ENCODE measurements at regions not wholly inside any gene's neighbourhood (a gene's known extent, or its start where the extent isn't known, plus 50 kb on each side); places are given as distances from the start of the nearest gene placed in this dataset.
"Not testable (repeated sequence)": the region's sequence is repeated elsewhere in the genome, so short reads cannot be mapped to it uniquely, and the experiment has no call there.

DNA sequence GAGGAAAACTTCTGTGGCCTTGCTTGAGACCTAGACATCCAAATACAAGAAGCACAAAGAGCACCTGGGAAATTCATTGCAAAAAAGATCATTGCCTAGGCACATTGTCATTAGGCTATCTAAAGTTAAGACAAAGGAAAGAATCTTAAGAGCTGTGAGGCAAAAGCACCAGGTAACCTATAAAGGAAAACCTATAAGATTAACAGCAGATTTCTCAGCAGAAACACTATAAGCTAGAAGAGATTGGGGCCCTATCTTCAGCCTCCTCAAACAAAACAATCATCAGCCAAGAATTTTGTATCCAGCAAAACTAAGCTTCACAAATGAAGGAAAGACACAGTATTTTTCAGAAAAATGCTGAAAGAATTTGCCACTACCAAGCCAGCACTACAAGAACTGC, 1003.3 kb downstream of the XPNPEP1 start:
- H3K27ac ChIP-seq (ENCODE audit: extremely low read depth, low read depth, low read length); H3K9me3 ChIP-seq (ENCODE audit: control insufficient read depth, insufficient read depth, low read depth, low read length); H3K36me3 ChIP-seq (ENCODE audit: control insufficient read depth in 2 of 2, insufficient read depth in 1 of 2, low read length in 2 of 2); H3K4me1 ChIP-seq (ENCODE audit: control insufficient read depth, insufficient read depth, low read length); H3K4me3 ChIP-seq (ENCODE audit: low read depth, low read length); POLR2A ChIA-PET: not testable (repeated sequence)
- CTCF ChIA-PET, result interaction anchor here (1.5 kb wide), 1 partner anchor 9 kb away, joined by 6 read pairs; no protein-coding TSS in a partner anchor

DNA sequence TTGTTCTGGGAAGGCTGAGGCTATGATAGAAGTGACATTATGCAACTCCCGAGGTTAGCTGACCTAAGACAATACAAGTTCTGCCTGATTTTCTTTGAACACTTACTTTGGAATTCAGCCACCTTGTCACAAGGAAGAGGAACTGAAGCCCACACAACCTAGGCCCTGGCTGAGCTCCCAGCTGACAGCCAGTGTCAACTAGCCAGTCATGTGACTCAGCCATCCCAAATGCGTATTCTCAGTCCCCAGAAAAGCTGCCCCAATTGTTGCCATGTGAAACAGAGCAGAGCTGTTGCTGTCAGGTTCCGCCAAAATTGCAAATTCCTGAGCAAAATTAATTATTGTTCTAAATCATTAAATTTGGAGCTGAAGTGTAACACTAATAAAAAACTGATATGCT, 1010.0 kb downstream of the XPNPEP1 start:
- Histone ChIP-seq H3K9me3 (ENCODE audit: control insufficient read depth, insufficient read depth, low read depth, low read length) (no peaks in the 10 kb centered on the region), H3K4me1 (ENCODE audit: control insufficient read depth, insufficient read depth, low read length) (no peaks in the 10 kb centered on the region), H3K27ac (ENCODE audit: extremely low read depth, low read depth, low read length) (no peak overlapping the region), H3K4me3 (ENCODE audit: low read depth, low read length) (no peak overlapping the region), H3K36me3 (ENCODE audit: control insufficient read depth in 2 of 2, insufficient read depth in 1 of 2, low read length in 2 of 2) (no peaks in the 10 kb centered on the region)
- CTCF ChIA-PET, result interaction anchor here (0.6 kb wide), 1 partner anchor 52 kb away, joined by 3 read pairs; no protein-coding TSS in a partner anchor
- POLR2A ChIA-PET, result no interaction called here
- TF ChIP-seq ZNF530 (tag by site-specific recombination; IDR thresholded peaks at IDR 0.05; ENCODE audit: low read depth) (no peak), ZNF830 (tag by site-specific recombination; IDR thresholded peaks at IDR 0.05; ENCODE audit: low read depth) (no peak), ZIC2 (tag by site-specific recombination; IDR thresholded peaks at IDR 0.05) (no peak), ZNF449 (tag by site-specific recombination; IDR thresholded peaks at IDR 0.05) (no peak), TCF7L2 (IDR thresholded peaks at IDR 0.05; ENCODE audit: borderline replicate concordance, low read depth, low read length) (no peak), ZNF248 (tag by site-specific recombination; IDR thresholded peaks at IDR 0.05) (no peak), EGR2 (tag by site-specific recombination; IDR thresholded peaks at IDR 0.05; ENCODE audit: low read depth) (no peak), ZNF132 (tag by site-specific recombination; IDR thresholded peaks at IDR 0.05; ENCODE audit: borderline replicate concordance) (no peak), ZNF274 (IDR thresholded peaks at IDR 0.05; ENCODE audit: low read length) (no peak), ZNF274 (tag by site-specific recombination; IDR thresholded peaks at IDR 0.05; ENCODE audit: borderline replicate concordance) (no peak), ZNF10 (tag by site-specific recombination; IDR thresholded peaks at IDR 0.05) (no peak), ZNF521 (tag by site-specific recombination; IDR thresholded peaks at IDR 0.05) (no peak), ZFP41 (tag by site-specific recombination; IDR thresholded peaks at IDR 0.05; ENCODE audit: borderline replicate concordance) (no peak), ZNF518A (tag by site-specific recombination; conservative IDR thresholded peaks at IDR 0.05; ENCODE audit: low read depth) (no peak), ZNF510 (tag by site-specific recombination; IDR thresholded peaks at IDR 0.05; ENCODE audit: insufficient replicate concordance) (no peak), ZNF701 (tag by site-specific recombination; IDR thresholded peaks at IDR 0.05) (no peak), ZNF169 (tag by site-specific recombination; IDR thresholded peaks at IDR 0.05) (no peak), TSHZ1 (tag by site-specific recombination; IDR thresholded peaks at IDR 0.05; ENCODE audit: borderline replicate concordance) (no peak)
- TF ChIP-seq, protein P1, sequence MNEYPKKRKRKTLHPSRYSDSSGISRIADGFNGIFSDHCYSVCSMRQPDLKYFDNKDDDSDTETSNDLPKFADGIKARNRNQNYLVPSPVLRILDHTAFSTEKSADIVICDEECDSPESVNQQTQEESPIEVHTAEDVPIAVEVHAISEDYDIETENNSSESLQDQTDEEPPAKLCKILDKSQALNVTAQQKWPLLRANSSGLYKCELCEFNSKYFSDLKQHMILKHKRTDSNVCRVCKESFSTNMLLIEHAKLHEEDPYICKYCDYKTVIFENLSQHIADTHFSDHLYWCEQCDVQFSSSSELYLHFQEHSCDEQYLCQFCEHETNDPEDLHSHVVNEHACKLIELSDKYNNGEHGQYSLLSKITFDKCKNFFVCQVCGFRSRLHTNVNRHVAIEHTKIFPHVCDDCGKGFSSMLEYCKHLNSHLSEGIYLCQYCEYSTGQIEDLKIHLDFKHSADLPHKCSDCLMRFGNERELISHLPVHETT (tag by site-specific recombination; IDR thresholded peaks at IDR 0.05), result no peak
- TF ChIP-seq, protein P2, sequence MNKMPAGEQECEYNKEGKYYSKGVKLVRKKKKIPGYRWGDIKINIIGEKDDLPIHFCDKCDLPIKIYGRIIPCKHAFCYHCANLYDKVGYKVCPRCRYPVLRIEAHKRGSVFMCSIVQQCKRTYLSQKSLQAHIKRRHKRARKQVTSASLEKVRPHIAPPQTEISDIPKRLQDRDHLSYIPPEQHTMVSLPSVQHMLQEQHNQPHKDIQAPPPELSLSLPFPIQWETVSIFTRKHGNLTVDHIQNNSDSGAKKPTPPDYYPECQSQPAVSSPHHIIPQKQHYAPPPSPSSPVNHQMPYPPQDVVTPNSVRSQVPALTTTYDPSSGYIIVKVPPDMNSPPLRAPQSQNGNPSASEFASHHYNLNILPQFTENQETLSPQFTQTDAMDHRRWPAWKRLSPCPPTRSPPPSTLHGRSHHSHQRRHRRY (tag by site-specific recombination; IDR thresholded peaks at IDR 0.05), result no peak
